Liver (tissue), 8 donors: ENCODE measurements at regions not wholly inside any gene's neighbourhood (a gene's known extent, or its start where the extent isn't known, plus 50 kb on each side); places are given as distances from the start of the nearest gene placed in this dataset.

Experiments
- DNase-seq: peaks from one replicate; pipeline ENCODE4 v3.0.0-alpha.2; 2017; ENCODE audit warnings: low spot score
- H3K27ac ChIP-seq, 2 donors: one replicate each; pipeline ENCODE4 v1.7.0; 2013; ENCODE audit warnings: inconsistent platforms in 2 of 2, low read length in 2 of 2, control low read depth in 1 of 2, low read depth in 1 of 2, mild to moderate bottlenecking in 1 of 2
- H3K27me3 ChIP-seq, 4 donors: one replicate each; pipeline versions ENCODE4 v1.6.1 to v1.7.0; 2013; ENCODE audit warnings: low read length in 3 of 4, inconsistent platforms in 1 of 4, mild to moderate bottlenecking in 1 of 4, moderate library complexity in 1 of 4; ENCODE audit not compliant: control insufficient read depth in 4 of 4, insufficient read depth in 4 of 4
- H3K36me3 ChIP-seq, 4 donors: one replicate each; pipeline versions ENCODE4 v1.6.1 to v1.7.0; 2013; ENCODE audit warnings: low read length in 3 of 4, mild to moderate bottlenecking in 3 of 4, low read depth in 1 of 4, moderate library complexity in 1 of 4; ENCODE audit not compliant: control insufficient read depth in 4 of 4, insufficient read depth in 3 of 4
- H3K4me1 ChIP-seq, 4 donors: one replicate each; pipeline versions ENCODE4 v1.6.1 to v1.7.0; 2013; ENCODE audit warnings: low read length in 3 of 4, mild to moderate bottlenecking in 3 of 4, moderate library complexity in 1 of 4; ENCODE audit not compliant: control insufficient read depth in 4 of 4, insufficient read depth in 4 of 4
- H3K4me3 ChIP-seq, 3 donors: one replicate each; pipeline versions ENCODE4 v1.6.1 to v1.7.0; 2013; ENCODE audit warnings: low read length in 3 of 3, control low read depth in 1 of 3, low read depth in 1 of 3, mild to moderate bottlenecking in 1 of 3
- H3K9ac ChIP-seq, 2 donors: one replicate each; pipeline ENCODE4 v1.7.0; 2013; ENCODE audit warnings: low read length in 2 of 2, mild to moderate bottlenecking in 2 of 2, moderate library complexity in 2 of 2, control low read depth in 1 of 2, low read depth in 1 of 2
- H3K9me3 ChIP-seq, 4 donors: one replicate each; pipeline versions ENCODE4 v1.6.1 to v1.7.0; 2013; ENCODE audit warnings: low read length in 3 of 4; ENCODE audit not compliant: control insufficient read depth in 4 of 4
- EGR1 ChIP-seq, 2 donors: IDR thresholded peaks; 2 replicates each; pipeline ENCODE4 v1.6.1; 2016 to 2018; ENCODE audit warnings: antibody characterized with exemption in 2 of 2, low read depth in 2 of 2
- FOXA1 ChIP-seq: IDR thresholded peaks from 2 replicates; pipeline ENCODE4 v1.6.1; 2016; ENCODE audit warnings: antibody characterized with exemption
- FOXA2 ChIP-seq: IDR thresholded peaks from 2 replicates; pipeline ENCODE4 v1.6.1; 2016; ENCODE audit warnings: antibody characterized with exemption
- HNF4A ChIP-seq, 2 donors: conservative IDR thresholded peaks; 2 replicates each; pipeline ENCODE4 v1.6.1; 2016; ENCODE audit warnings: antibody characterized with exemption in 2 of 2, mild to moderate bottlenecking in 2 of 2
- MAX ChIP-seq: IDR thresholded peaks from 2 replicates; pipeline ENCODE4 v1.6.1; 2016; ENCODE audit warnings: antibody characterized with exemption
- RAD21 ChIP-seq, 2 donors: IDR thresholded peaks; 2 replicates each; pipeline ENCODE4 v1.6.1; 2016; ENCODE audit warnings: antibody characterized with exemption in 2 of 2, mild to moderate bottlenecking in 2 of 2
- SP1 ChIP-seq: IDR thresholded peaks from 2 replicates; pipeline ENCODE4 v1.6.1; 2018; ENCODE audit warnings: antibody characterized with exemption, mild to moderate bottlenecking
- TAF1 ChIP-seq: conservative IDR thresholded peaks from 2 replicates; pipeline ENCODE4 v1.6.1; 2016; ENCODE audit warnings: antibody characterized with exemption, mild to moderate bottlenecking
- YY1 ChIP-seq: IDR thresholded peaks from 2 replicates; pipeline ENCODE4 v1.6.1; 2016; ENCODE audit warnings: antibody characterized with exemption, mild to moderate bottlenecking
- WGBS: extraction: QIAGEN DNeasy Blood & Tissue Kit; methylation state at CpG from one replicate; pipeline ENCODE4 v1.1.7; 2013; 5-methylcytosine and 5-hydroxymethylcytosine counted together
- TF ChIP-seq, protein P1 (sequence below): fragments of 150-350 bp; IDR thresholded peaks from 2 replicates; pipeline ENCODE4 v1.5.1; 2017; ENCODE audit warnings: improper control_type of control experiment, low read depth, low read length; ENCODE audit not compliant: missing input control
- TF ChIP-seq, protein P2 (sequence below): IDR thresholded peaks from 2 replicates; pipeline ENCODE4 v1.6.1; 2016; ENCODE audit warnings: antibody characterized with exemption
- donor health status: healthy.
- donor health status: healthy.
- donor health status: healthy.
- donor health status: healthy.
- donor health status: healthy.

- H3K4me1 ChIP-seq, result no peaks in the 10 kb centered on the region
- H3K4me3 ChIP-seq, result no peak overlapping the region
- H3K36me3 ChIP-seq, result no peaks in the 10 kb centered on the region
- WGBS, result 42% methylated on average over 1 of the region's 1 CpG
- H3K9ac ChIP-seq, result no peak overlapping the region
- DNase-seq, result no peak
- H3K27me3 ChIP-seq, result no peaks in the 10 kb centered on the region
- TF ChIP-seq FOXA2 (no peak), RAD21 (IDR thresholded peaks at IDR 0.05) (peak; percentile 59 to 71)
- TF ChIP-seq, protein P1, sequence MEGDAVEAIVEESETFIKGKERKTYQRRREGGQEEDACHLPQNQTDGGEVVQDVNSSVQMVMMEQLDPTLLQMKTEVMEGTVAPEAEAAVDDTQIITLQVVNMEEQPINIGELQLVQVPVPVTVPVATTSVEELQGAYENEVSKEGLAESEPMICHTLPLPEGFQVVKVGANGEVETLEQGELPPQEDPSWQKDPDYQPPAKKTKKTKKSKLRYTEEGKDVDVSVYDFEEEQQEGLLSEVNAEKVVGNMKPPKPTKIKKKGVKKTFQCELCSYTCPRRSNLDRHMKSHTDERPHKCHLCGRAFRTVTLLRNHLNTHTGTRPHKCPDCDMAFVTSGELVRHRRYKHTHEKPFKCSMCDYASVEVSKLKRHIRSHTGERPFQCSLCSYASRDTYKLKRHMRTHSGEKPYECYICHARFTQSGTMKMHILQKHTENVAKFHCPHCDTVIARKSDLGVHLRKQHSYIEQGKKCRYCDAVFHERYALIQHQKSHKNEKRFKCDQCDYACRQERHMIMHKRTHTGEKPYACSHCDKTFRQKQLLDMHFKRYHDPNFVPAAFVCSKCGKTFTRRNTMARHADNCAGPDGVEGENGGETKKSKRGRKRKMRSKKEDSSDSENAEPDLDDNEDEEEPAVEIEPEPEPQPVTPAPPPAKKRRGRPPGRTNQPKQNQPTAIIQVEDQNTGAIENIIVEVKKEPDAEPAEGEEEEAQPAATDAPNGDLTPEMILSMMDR, result peak; percentile 30
- H3K9me3 ChIP-seq, result no peaks in the 10 kb centered on the region
- no peak overlapping the region for H3K27ac ChIP-seq
Observed at GRCh38 chr10:65358565-65358964, 1567.3 kb upstream of the LRRTM3 start.

DNA sequence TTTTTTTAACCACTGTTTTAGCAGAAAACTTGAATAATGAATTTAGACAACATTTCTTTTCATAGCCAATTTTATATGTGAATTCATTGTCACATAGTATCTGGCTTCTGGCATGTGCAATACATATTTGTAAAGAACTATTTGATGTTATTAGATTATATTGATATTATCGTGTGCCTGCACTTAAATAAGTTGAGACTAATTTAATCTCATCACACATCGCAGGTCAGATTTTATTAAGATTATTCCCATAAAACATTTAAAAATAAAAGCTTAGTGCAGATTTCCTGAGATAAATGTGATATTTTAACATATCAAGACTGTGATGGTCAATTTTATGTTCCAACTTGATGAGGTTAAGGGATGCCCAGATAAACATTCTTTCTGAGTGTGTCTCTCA lies 1565.3 kb upstream of the LRRTM3 start:
- H3K9me3 ChIP-seq, result no peaks in the 10 kb centered on the region
- TF ChIP-seq RAD21 (IDR thresholded peaks at IDR 0.05) (no peak), SP1 (no peak)
- TF ChIP-seq, protein P1, result no peak
- no peak overlapping the region for H3K27ac ChIP-seq
- no peak overlapping the region for H3K9ac ChIP-seq
- H3K4me1 ChIP-seq, result no peaks in the 10 kb centered on the region
- no peak overlapping the region for H3K4me3 ChIP-seq
- no peak for DNase-seq
- no peaks in the 10 kb centered on the region for H3K36me3 ChIP-seq
- WGBS, result 85% methylated on average over 2 of the region's 2 CpGs
- H3K27me3 ChIP-seq, result no peaks in the 10 kb centered on the region

- WGBS, result 48% methylated on average over 1 of the region's 1 CpG
- Histone ChIP-seq H3K4me1 (no peaks in the 10 kb centered on the region), H3K9me3 (no peaks in the 10 kb centered on the region), H3K27me3 (no peaks in the 10 kb centered on the region), H3K4me3 (no peak overlapping the region), H3K9ac (no peak overlapping the region), H3K36me3 (no peaks in the 10 kb centered on the region), H3K27ac (no peak overlapping the region)
- DNase-seq, result no peak
- no peak for TF ChIP-seq HNF4A (conservative IDR thresholded peaks at IDR 0.05)
- TF ChIP-seq, protein P1, result no peak
- TF ChIP-seq TAF1, result no peak
- no peak for TF ChIP-seq FOXA1
- TF ChIP-seq YY1, result no peak
- TF ChIP-seq MAX, result no peak
- TF ChIP-seq, protein P2, sequence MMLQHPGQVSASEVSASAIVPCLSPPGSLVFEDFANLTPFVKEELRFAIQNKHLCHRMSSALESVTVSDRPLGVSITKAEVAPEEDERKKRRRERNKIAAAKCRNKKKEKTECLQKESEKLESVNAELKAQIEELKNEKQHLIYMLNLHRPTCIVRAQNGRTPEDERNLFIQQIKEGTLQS, result no peak
- no peak for TF ChIP-seq RAD21 (IDR thresholded peaks at IDR 0.05)
- TF ChIP-seq EGR1 (IDR thresholded peaks at IDR 0.05; ENCODE audit: low read depth in 2 of 2), result no peak
Observed at GRCh38 chr10:65365878-65366277, 1560.0 kb upstream of the LRRTM3 start.
